Chondrocyte (in vitro differentiated cells): ENCODE measurements at regions not wholly inside any gene's neighbourhood (a gene's known extent, or its start where the extent isn't known, plus 50 kb on each side); places are given as distances from the start of the nearest gene placed in this dataset.
A peak's percentile ranks its signal among the peaks of the same experiment; 100 is the strongest.
"Not testable (repeated sequence)": the region's sequence is repeated elsewhere in the genome, so short reads cannot be mapped to it uniquely, and the experiment has no call there.

Source experiments
- DNase-seq: peaks from one replicate; pipeline ENCODE4 v3.0.0; 2021; ENCODE audit warnings: mixed read lengths, low spot score
- H3K27ac Mint-ChIP-seq: one replicate; pipeline ENCODE4 v1.8.0; 2021; ENCODE audit warnings: mild to moderate bottlenecking, moderate library complexity, mixed read lengths; ENCODE audit not compliant: unreplicated experiment
- H3K27me3 Mint-ChIP-seq: 2 replicates; pipeline ENCODE4 v1.8.0; 2021; ENCODE audit warnings: low read depth, mixed read lengths
- H3K36me3 Mint-ChIP-seq: 2 replicates; pipeline ENCODE4 v1.8.0; 2021; ENCODE audit warnings: low read depth, mixed read lengths
- H3K4me1 Mint-ChIP-seq: 2 replicates; pipeline ENCODE4 v1.8.0; 2021; ENCODE audit warnings: low read depth, mild to moderate bottlenecking, mixed read lengths
- H3K4me3 Mint-ChIP-seq: one replicate; pipeline ENCODE4 v1.8.0; 2021; ENCODE audit warnings: mild to moderate bottlenecking, moderate library complexity, mixed read lengths; ENCODE audit not compliant: unreplicated experiment
- H3K9me3 Mint-ChIP-seq: 2 replicates; pipeline ENCODE4 v1.8.0; 2021; ENCODE audit warnings: low read depth, mixed read lengths
- TF ChIP-seq, protein P1 (sequence below): fragments of 200-600 bp; sonication (generic); IDR thresholded peaks from 2 replicates; pipeline ENCODE4 v1.5.0; 2021; ENCODE audit warnings: antibody characterized with exemption, mild to moderate bottlenecking, moderate library complexity

DNA sequence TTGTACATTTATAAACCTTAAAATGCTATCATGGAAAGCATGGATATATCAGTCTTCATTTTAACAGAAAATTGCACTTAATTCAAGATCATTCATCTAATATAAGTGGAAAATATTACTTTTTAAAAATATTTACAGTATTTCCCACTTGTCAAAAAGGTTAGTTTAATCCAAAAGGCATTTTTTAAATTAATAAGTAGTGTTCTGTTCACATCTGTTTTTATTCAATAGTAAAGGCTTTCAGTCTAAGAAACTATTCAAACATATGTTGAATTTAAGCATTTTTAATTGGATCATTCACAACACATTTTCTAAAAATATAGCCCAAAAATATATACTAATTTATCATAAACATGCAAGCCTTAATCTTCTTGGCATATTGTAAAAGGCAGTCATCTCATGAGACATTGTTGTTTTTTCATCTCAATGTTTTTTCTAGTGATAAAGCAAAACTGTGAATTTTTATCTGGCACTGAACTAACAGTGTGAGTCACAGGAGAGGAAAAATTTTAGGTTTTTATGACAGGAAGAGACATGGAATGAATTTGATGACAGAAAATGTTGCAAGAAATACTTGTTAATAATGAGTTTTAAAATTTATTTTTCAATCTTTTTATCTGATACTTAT is 1642.5 kb upstream of the TMEFF2 start:
- no peaks in the 10 kb centered on the region for H3K27me3 Mint-ChIP-seq
- H3K4me3 Mint-ChIP-seq, result no peak overlapping the region
- peaks cover 58% of the 10 kb centered on the region for H3K4me1 Mint-ChIP-seq
- no peak for DNase-seq
- TF ChIP-seq, protein P1, sequence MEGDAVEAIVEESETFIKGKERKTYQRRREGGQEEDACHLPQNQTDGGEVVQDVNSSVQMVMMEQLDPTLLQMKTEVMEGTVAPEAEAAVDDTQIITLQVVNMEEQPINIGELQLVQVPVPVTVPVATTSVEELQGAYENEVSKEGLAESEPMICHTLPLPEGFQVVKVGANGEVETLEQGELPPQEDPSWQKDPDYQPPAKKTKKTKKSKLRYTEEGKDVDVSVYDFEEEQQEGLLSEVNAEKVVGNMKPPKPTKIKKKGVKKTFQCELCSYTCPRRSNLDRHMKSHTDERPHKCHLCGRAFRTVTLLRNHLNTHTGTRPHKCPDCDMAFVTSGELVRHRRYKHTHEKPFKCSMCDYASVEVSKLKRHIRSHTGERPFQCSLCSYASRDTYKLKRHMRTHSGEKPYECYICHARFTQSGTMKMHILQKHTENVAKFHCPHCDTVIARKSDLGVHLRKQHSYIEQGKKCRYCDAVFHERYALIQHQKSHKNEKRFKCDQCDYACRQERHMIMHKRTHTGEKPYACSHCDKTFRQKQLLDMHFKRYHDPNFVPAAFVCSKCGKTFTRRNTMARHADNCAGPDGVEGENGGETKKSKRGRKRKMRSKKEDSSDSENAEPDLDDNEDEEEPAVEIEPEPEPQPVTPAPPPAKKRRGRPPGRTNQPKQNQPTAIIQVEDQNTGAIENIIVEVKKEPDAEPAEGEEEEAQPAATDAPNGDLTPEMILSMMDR, result no peak
- peaks cover 13% of the 10 kb centered on the region for H3K36me3 Mint-ChIP-seq
- peaks cover 16% of the 10 kb centered on the region for H3K9me3 Mint-ChIP-seq
- peak overlapping the region; percentile 83 for H3K27ac Mint-ChIP-seq

DNA sequence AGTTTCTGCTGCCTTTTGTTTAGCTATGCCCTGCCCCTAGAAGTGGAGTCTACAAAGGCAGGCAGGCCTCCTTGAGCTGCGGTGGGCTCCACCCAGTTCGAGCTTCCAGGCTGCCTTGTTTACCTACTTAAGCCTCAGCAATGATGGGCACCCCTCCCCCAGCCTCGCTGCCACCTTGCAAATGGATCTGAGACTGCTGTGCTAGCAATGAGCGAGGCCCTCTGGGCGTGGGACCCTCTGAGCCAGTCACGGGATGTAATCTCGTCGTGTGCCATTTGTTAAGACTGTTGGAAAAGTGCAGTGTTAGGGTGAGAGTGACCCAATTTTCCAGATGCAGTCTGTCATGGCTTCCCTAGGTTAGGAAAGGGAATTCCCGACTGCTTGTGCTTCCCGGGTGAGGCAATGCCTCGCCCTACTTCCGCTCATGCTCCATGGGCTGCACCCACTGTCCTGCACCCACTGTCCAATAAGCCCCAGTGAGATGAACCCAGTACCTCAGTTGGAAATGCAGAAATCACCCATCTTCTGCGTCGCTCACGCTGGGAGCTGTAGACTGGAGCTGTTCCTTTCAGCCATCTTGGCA is 1641.8 kb upstream of the TMEFF2 start:
- Mint-ChIP-seq H3K36me3 (peaks cover 13% of the 10 kb centered on the region), H3K27ac (peak overlapping the region; percentile 75)

GRCh38 chr2:193833895-193834294 is 1639.2 kb upstream of the TMEFF2 start:
- not testable (repeated sequence) for H3K4me3 Mint-ChIP-seq, H3K27me3 Mint-ChIP-seq, DNase-seq
- H3K4me1 Mint-ChIP-seq, result peaks cover 36% of the 10 kb centered on the region
- H3K27ac Mint-ChIP-seq, result peak overlapping the region; percentile 77
- H3K9me3 Mint-ChIP-seq, result peaks cover 16% of the 10 kb centered on the region
- peaks cover 13% of the 10 kb centered on the region for H3K36me3 Mint-ChIP-seq

More for the DNA sequence above, 1641.8 kb upstream of the TMEFF2 start:
- H3K4me3 Mint-ChIP-seq, DNase-seq, H3K27me3 Mint-ChIP-seq: not testable (repeated sequence)
- Mint-ChIP-seq H3K9me3 (peaks cover 16% of the 10 kb centered on the region), H3K4me1 (peaks cover 54% of the 10 kb centered on the region)

- no peaks in the 10 kb centered on the region for H3K36me3 Mint-ChIP-seq
- no peak overlapping the region for H3K4me3 Mint-ChIP-seq
- H3K27me3 Mint-ChIP-seq, result no peaks in the 10 kb centered on the region
- H3K9me3 Mint-ChIP-seq, result peaks cover 11% of the 10 kb centered on the region
- TF ChIP-seq, protein P1, result no peak
- no peak for DNase-seq
- H3K27ac Mint-ChIP-seq, result peak overlapping the region; percentile 36
- H3K4me1 Mint-ChIP-seq, result peaks cover 7% of the 10 kb centered on the region
These were observed 1629.7 kb upstream of the TMEFF2 start for GRCh38 chr2:193824474-193824873.

- H3K27ac Mint-ChIP-seq, result no peak overlapping the region
- H3K4me1 Mint-ChIP-seq, result peaks cover 2% of the 10 kb centered on the region
- peak; percentile 57 for DNase-seq
- H3K4me3 Mint-ChIP-seq, result no peak overlapping the region
- no peaks in the 10 kb centered on the region for H3K27me3 Mint-ChIP-seq
- no peaks in the 10 kb centered on the region for H3K36me3 Mint-ChIP-seq
- TF ChIP-seq, protein P1, result no peak
- peaks cover 10% of the 10 kb centered on the region for H3K9me3 Mint-ChIP-seq
These were observed 1624.2 kb upstream of the TMEFF2 start for GRCh38 chr2:193818801-193819499.

DNA sequence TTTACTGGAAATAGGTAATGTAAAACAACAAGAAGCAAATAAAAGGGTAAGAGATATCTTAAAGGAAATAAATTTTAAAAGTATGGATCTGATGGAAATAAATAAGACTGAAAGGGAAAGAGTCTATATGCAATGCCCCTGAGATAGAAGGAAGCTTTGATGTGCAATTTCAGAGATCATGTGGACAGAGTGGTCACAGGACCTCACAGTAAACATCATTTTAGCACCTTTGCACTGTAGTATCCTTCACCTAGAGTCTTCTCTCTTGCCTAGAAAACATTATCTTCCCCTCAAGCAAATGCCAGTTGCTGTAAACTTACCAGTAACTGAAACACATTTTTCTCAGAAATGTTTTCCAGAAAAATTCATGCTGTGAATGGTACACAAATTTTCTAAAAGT is 1621.3 kb upstream of the TMEFF2 start:
- TF ChIP-seq, protein P1, result no peak
- H3K27ac Mint-ChIP-seq, result no peak overlapping the region
- no peaks in the 10 kb centered on the region for H3K27me3 Mint-ChIP-seq
- no peaks in the 10 kb centered on the region for H3K36me3 Mint-ChIP-seq
- DNase-seq, result no peak
- no peaks in the 10 kb centered on the region for H3K9me3 Mint-ChIP-seq
- H3K4me3 Mint-ChIP-seq, result no peak overlapping the region
- no peaks in the 10 kb centered on the region for H3K4me1 Mint-ChIP-seq
